Keratinocyte (primary cell): ENCODE measurements at regions not wholly inside any gene's neighbourhood (a gene's known extent, or its start where the extent isn't known, plus 50 kb on each side); places are given as distances from the start of the nearest gene placed in this dataset.

Source experiments
- EZH2 ChIP-seq: IDR thresholded peaks from one replicate; pipeline ENCODE4 v1.6.1; 2012; ENCODE audit warnings: inconsistent platforms, mild to moderate bottlenecking, low read length, moderate library complexity
- TF ChIP-seq, protein P1 (sequence below), 3 experiments: IDR thresholded peaks in 1 of 3; conservative IDR thresholded peaks in 1 of 3; optimal IDR thresholded peaks in 1 of 3; 2 replicates in 2 of 3; 3 replicates in 1 of 3; pipeline versions ENCODE3 to v1.5.1; 2011; ENCODE audit warnings: low read length in 3 of 3, mild to moderate bottlenecking in 3 of 3, moderate library complexity in 2 of 3, control low read depth in 1 of 3, inconsistent platforms in 1 of 3; ENCODE audit not compliant: insufficient read depth in 2 of 3; ENCODE audit errors: extremely low read depth in 1 of 3

DNA sequence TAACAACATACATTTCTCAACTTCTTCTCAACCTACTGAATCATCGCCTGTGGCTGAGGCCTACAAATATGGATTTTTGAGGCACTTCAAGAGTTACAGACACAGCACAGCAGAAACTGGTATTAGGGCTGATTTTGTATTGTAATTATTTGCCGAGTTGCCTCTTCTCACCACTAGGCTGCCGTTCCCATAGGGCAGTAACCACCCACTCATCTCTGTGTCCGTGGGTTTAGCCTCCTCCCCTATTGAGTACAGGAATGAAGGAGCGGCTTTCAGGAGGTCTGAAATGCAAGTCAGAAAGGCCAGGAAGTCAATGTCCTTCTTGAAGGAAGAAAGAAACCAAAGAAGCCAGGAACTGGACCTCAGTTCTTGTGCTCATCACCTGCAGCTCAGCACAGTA lies 220.8 kb downstream of the MTHFS start:
- TF ChIP-seq, protein P1, sequence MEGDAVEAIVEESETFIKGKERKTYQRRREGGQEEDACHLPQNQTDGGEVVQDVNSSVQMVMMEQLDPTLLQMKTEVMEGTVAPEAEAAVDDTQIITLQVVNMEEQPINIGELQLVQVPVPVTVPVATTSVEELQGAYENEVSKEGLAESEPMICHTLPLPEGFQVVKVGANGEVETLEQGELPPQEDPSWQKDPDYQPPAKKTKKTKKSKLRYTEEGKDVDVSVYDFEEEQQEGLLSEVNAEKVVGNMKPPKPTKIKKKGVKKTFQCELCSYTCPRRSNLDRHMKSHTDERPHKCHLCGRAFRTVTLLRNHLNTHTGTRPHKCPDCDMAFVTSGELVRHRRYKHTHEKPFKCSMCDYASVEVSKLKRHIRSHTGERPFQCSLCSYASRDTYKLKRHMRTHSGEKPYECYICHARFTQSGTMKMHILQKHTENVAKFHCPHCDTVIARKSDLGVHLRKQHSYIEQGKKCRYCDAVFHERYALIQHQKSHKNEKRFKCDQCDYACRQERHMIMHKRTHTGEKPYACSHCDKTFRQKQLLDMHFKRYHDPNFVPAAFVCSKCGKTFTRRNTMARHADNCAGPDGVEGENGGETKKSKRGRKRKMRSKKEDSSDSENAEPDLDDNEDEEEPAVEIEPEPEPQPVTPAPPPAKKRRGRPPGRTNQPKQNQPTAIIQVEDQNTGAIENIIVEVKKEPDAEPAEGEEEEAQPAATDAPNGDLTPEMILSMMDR (optimal IDR thresholded peaks at IDR 0.05 in 1 of 3, IDR thresholded peaks at IDR 0.05 in 1 of 3, conservative IDR thresholded peaks at IDR 0.05 in 1 of 3; ENCODE audit: extremely low read depth in 1 of 3, insufficient read depth in 2 of 3, low read length in 3 of 3), result no peak
- no peak for TF ChIP-seq EZH2
